H1 (cell line): ENCODE measurements at regions not wholly inside any gene's neighbourhood (a gene's known extent, or its start where the extent isn't known, plus 50 kb on each side); places are given as distances from the start of the nearest gene placed in this dataset.

Experiments used
- CTCF ChIA-PET: fragments of 300-600 bp; sonication (Branson Sonifier 250); formaldehyde crosslinking; loops from one replicate; lab custom pipeline; 2021; ENCODE audit not compliant: partially characterized antibody; lab: Charles Lee
- POLR2A ChIA-PET: fragments of 300-600 bp; sonication (Branson Sonifier 250); formaldehyde crosslinking; loops from one replicate; lab custom pipeline; 2021; ENCODE audit warnings: inconsistent platforms; ENCODE audit not compliant: partially characterized antibody; lab: Charles Lee
- DNase-seq, 2 experiments: peaks; one replicate each; pipeline versions ENCODE4 v3.0.0 to v3.0.0-alpha.2; 2010 to 2022; ENCODE audit warnings: low spot score in 2 of 2, low read depth in 1 of 2, mixed read lengths in 1 of 2
- FAIRE-seq: peaks from 2 replicates; lab custom pipeline; 2011; peaks lifted over from hg19 to GRCh38; lab: Jason Lieb, UNC
- H2AFZ ChIP-seq: 2 replicates; pipeline ENCODE4 v1.8.1; 2012; ENCODE audit warnings: low read length, inconsistent platforms
- H2AK5ac ChIP-seq: 2 replicates; pipeline ENCODE4 v1.6.1; 2013; ENCODE audit warnings: low read depth, low read length
- H2BK120ac ChIP-seq: replicated peaks from 2 replicates; pipeline ENCODE3; 2013; ENCODE audit warnings: low read depth, low read length, inconsistent platforms
- H2BK12ac ChIP-seq: 2 replicates; pipeline ENCODE4 v1.6.1; 2013; ENCODE audit warnings: low read depth, low read length
- H2BK15ac ChIP-seq: 2 replicates; pipeline ENCODE4 v1.6.1; 2013; ENCODE audit warnings: low read length
- H2BK20ac ChIP-seq: 2 replicates; pipeline ENCODE4 v1.6.1; 2013; ENCODE audit warnings: low read length
- H2BK5ac ChIP-seq: 2 replicates; pipeline ENCODE4 v1.6.1; 2013; ENCODE audit warnings: low read depth, low read length
- H3K14ac ChIP-seq: 2 replicates; pipeline ENCODE4 v1.6.1; 2013; ENCODE audit warnings: inconsistent platforms; ENCODE audit not compliant: insufficient read length
- H3K18ac ChIP-seq: 2 replicates; pipeline ENCODE4 v1.6.1; 2013; ENCODE audit warnings: low read length; ENCODE audit errors: extremely low read depth
- H3K23ac ChIP-seq: 2 replicates; pipeline ENCODE4 v1.6.1; 2013; ENCODE audit warnings: inconsistent platforms; ENCODE audit not compliant: insufficient read length
- H3K23me2 ChIP-seq: 2 replicates; pipeline ENCODE4 v1.6.1; 2013; ENCODE audit warnings: low read depth, low read length
- H3K27ac ChIP-seq: 2 replicates; pipeline ENCODE4 v1.6.1; 2011; ENCODE audit warnings: low read depth, low read length, inconsistent platforms
- H3K27me3 ChIP-seq, 4 experiments: replicated peaks in 1 of 4; 1 replicate in 1 of 4; 2 replicates in 3 of 4; pipeline versions ENCODE4 v1.6.1 to v1.8.1; 2011 to 2013; ENCODE audit warnings: low read length in 3 of 4, mild to moderate bottlenecking in 3 of 4, inconsistent platforms in 2 of 4, mixed read lengths in 2 of 4, moderate library complexity in 1 of 4; ENCODE audit not compliant: control insufficient read depth in 3 of 4, insufficient read depth in 3 of 4; ENCODE audit errors: extremely low read depth in 1 of 4
- H3K36me3 ChIP-seq, 4 experiments: 2 replicates each; pipeline versions ENCODE4 v1.6.1 to v1.8.1; 2011 to 2013; ENCODE audit warnings: mild to moderate bottlenecking in 4 of 4, low read length in 3 of 4, moderate library complexity in 2 of 4, control low read depth in 1 of 4, inconsistent platforms in 1 of 4; ENCODE audit not compliant: insufficient read depth in 4 of 4, control insufficient read depth in 2 of 4
- H3K4ac ChIP-seq: replicated peaks from 2 replicates; pipeline ENCODE3; 2013; ENCODE audit warnings: low read length, low read depth, mixed read lengths, inconsistent platforms; ENCODE audit not compliant: insufficient read length
- H3K4me1 ChIP-seq, 4 experiments: replicated peaks in 1 of 4; 1 replicate in 1 of 4; 2 replicates in 3 of 4; pipeline versions ENCODE4 v1.6.1 to v1.8.1; 2011 to 2013; ENCODE audit warnings: low read length in 3 of 4, inconsistent platforms in 2 of 4, mixed read lengths in 1 of 4; ENCODE audit not compliant: insufficient read depth in 4 of 4, control insufficient read depth in 3 of 4
- H3K4me2 ChIP-seq, 2 experiments: 2 replicates each; pipeline versions ENCODE4 v1.6.1 to v1.8.1; 2011 to 2013; ENCODE audit warnings: low read depth in 2 of 2, low read length in 2 of 2, control low read depth in 1 of 2, inconsistent platforms in 1 of 2, mild to moderate bottlenecking in 1 of 2; ENCODE audit not compliant: insufficient read depth in 1 of 2
- H3K4me3 ChIP-seq, 4 experiments: fragments of 200-600, 300-600 bp in 1 of 4; sonication (generic), shearing (Covaris generic), sonication (Bioruptor Twin) in 1 of 4; 2 replicates each; pipeline versions ENCODE4 v1.5.1 to v1.8.1; 2011 to 2016; ENCODE audit warnings: low read length in 4 of 4, low read depth in 3 of 4, control low read depth in 2 of 4, inconsistent platforms in 2 of 4, mild to moderate bottlenecking in 2 of 4, mixed read lengths in 1 of 4, moderate library complexity in 1 of 4; ENCODE audit not compliant: insufficient read depth in 2 of 4; ENCODE audit errors: extremely low read depth in 1 of 4
- H3K56ac ChIP-seq: replicated peaks from 2 replicates; pipeline ENCODE3; 2013; ENCODE audit warnings: low read depth, mild to moderate bottlenecking, mixed read lengths, low read length, inconsistent platforms; ENCODE audit not compliant: insufficient read length
- H3K79me1 ChIP-seq: 2 replicates; pipeline ENCODE4 v1.6.1; 2013; ENCODE audit warnings: low read depth, low read length, control low read depth
- H3K79me2 ChIP-seq, 2 experiments: 2 replicates each; pipeline versions ENCODE4 v1.6.1 to v1.8.1; 2012 to 2013; ENCODE audit warnings: low read length in 2 of 2, mild to moderate bottlenecking in 2 of 2, inconsistent platforms in 1 of 2; ENCODE audit not compliant: insufficient read depth in 2 of 2, control insufficient read depth in 1 of 2
- H3K9ac ChIP-seq, 4 experiments: replicated peaks in 1 of 4; 1 replicate in 1 of 4; 2 replicates in 3 of 4; pipeline versions ENCODE4 v1.6.1 to v1.8.1; 2011 to 2013; ENCODE audit warnings: low read depth in 3 of 4, low read length in 3 of 4, control low read depth in 2 of 4, mild to moderate bottlenecking in 2 of 4, moderate library complexity in 2 of 4, inconsistent platforms in 1 of 4; ENCODE audit errors: extremely low read depth in 1 of 4
- H3K9me3 ChIP-seq, 2 experiments: 2 replicates each; pipeline versions ENCODE4 v1.6.1 to v1.8.1; 2012 to 2013; ENCODE audit warnings: mild to moderate bottlenecking in 2 of 2, moderate library complexity in 2 of 2, control low read depth in 1 of 2, inconsistent platforms in 1 of 2, low read depth in 1 of 2, low read length in 1 of 2, mixed read lengths in 1 of 2; ENCODE audit not compliant: insufficient read depth in 2 of 2
- H4K20me1 ChIP-seq, 2 experiments: replicated peaks in 1 of 2; 2 replicates each; pipeline versions ENCODE3 to v1.8.1; 2011 to 2013; ENCODE audit warnings: inconsistent platforms in 2 of 2, low read length in 2 of 2, mild to moderate bottlenecking in 1 of 2; ENCODE audit not compliant: insufficient read depth in 2 of 2, control insufficient read depth in 1 of 2
- H4K5ac ChIP-seq: 2 replicates; pipeline ENCODE4 v1.6.1; 2013; ENCODE audit warnings: low read length, low read depth, mixed read lengths, inconsistent platforms; ENCODE audit not compliant: insufficient read length
- H4K8ac ChIP-seq: 2 replicates; pipeline ENCODE4 v1.8.0; 2013; ENCODE audit warnings: mild to moderate bottlenecking, moderate library complexity, low read length, inconsistent platforms; ENCODE audit not compliant: insufficient read depth; ENCODE audit errors: extremely low read depth
- H4K91ac ChIP-seq: replicated peaks from 2 replicates; pipeline ENCODE3; 2013; ENCODE audit warnings: low read length, mixed read lengths, inconsistent platforms; ENCODE audit not compliant: insufficient read length
- GTF2F1 ChIP-seq: IDR thresholded peaks from 2 replicates; pipeline ENCODE4 v1.6.1; 2012; ENCODE audit warnings: low read depth, low read length, improper control_type of control experiment, borderline replicate concordance
- SIRT6 ChIP-seq: IDR thresholded peaks from one replicate; pipeline ENCODE4 v1.7.1; 2012; ENCODE audit warnings: low read length, inconsistent platforms
- SP1 ChIP-seq: IDR thresholded peaks from 2 replicates; pipeline ENCODE4 v1.6.1; 2011; ENCODE audit warnings: low read depth, low read length
- SRF ChIP-seq: IDR thresholded peaks from 2 replicates; pipeline ENCODE4 v1.6.1; 2011; ENCODE audit warnings: mild to moderate bottlenecking, low read depth, low read length, moderate library complexity
- TAF7 ChIP-seq: optimal IDR thresholded peaks from 2 replicates; pipeline ENCODE3; 2011; ENCODE audit warnings: low read depth, mild to moderate bottlenecking, inconsistent platforms, low read length, moderate library complexity, borderline replicate concordance
- TCF12 ChIP-seq: IDR thresholded peaks from 2 replicates; pipeline ENCODE4 v1.6.1; 2011; ENCODE audit warnings: low read depth, mild to moderate bottlenecking, low read length
- YY1 ChIP-seq: IDR thresholded peaks from 2 replicates; pipeline ENCODE4 v1.6.1; 2011; ENCODE audit warnings: low read depth, mild to moderate bottlenecking, low read length
- WGBS, 2 experiments: shearing (Covaris generic) in 1 of 2; methylation state at CpG; one replicate each; pipeline versions ENCODE4 v1.1.6 to v1.1.7; 2013 to 2015; ENCODE audit warnings: low lambda C conversion rate in 2 of 2, mixed read lengths in 2 of 2, inconsistent platforms in 1 of 2, low coverage in 1 of 2, missing lambda C conversion rate in 1 of 2; ENCODE audit not compliant: insufficient replicate concordance in 2 of 2, insufficient coverage in 1 of 2, insufficient read length in 1 of 2; ENCODE audit errors: extremely low coverage in 1 of 2, missing lambda C conversion rate in 1 of 2; 5-methylcytosine and 5-hydroxymethylcytosine counted together

- no peak overlapping the region for H2BK20ac ChIP-seq
- no peak overlapping the region for H3K14ac ChIP-seq
- no peaks in the 10 kb centered on the region for H4K20me1 ChIP-seq
- H4K8ac ChIP-seq, result no peak overlapping the region
- no peaks in the 10 kb centered on the region for H3K27me3 ChIP-seq
- H3K4me2 ChIP-seq, result no peak overlapping the region
- FAIRE-seq (no peak), DNase-seq (no peak)
- 92% methylated on average over 4 of the region's 4 CpGs; no CpG with 5 or more reads in 1 of the 2 experiments for WGBS, 2 experiments
- no peak overlapping the region for H3K9ac ChIP-seq
- H2BK120ac ChIP-seq, result no peak overlapping the region
- H3K56ac ChIP-seq, result no peak overlapping the region
- no peak overlapping the region for H2AFZ ChIP-seq
- peaks cover 0 to 4% (median 0%) of the 10 kb centered on the region in 4 experiments; a peak in 3 of 7 replicates for H3K4me1 ChIP-seq
- H4K5ac ChIP-seq, result no peak overlapping the region
- no peaks in the 10 kb centered on the region for H3K23me2 ChIP-seq
- no peak overlapping the region for H2BK12ac ChIP-seq
- ChIA-PET POLR2A (interaction anchor here (1.1 kb wide), 1 partner anchor 39 kb away, joined by 3 read pairs; no protein-coding TSS in a partner anchor), CTCF (interaction anchor here (1.1 kb wide), 1 partner anchor 118 kb away, joined by 4 read pairs; no protein-coding TSS in a partner anchor)
- no peak overlapping the region for H2BK15ac ChIP-seq
- H2AK5ac ChIP-seq, result no peak overlapping the region
- no peaks in the 10 kb centered on the region for H3K9me3 ChIP-seq
- H3K4ac ChIP-seq, result no peak overlapping the region
- TF ChIP-seq SRF (no peak), TCF12 (no peak), TAF7 (no peak), SIRT6 (no peak), SP1 (no peak), YY1 (no peak), GTF2F1 (no peak)
- H3K79me2 ChIP-seq, result no peaks in the 10 kb centered on the region
- no peaks in the 10 kb centered on the region for H3K36me3 ChIP-seq
- no peak overlapping the region for H3K23ac ChIP-seq
- no peak overlapping the region for H3K27ac ChIP-seq
- H4K91ac ChIP-seq, result no peak overlapping the region
- no peaks in the 10 kb centered on the region for H3K79me1 ChIP-seq
- no peak overlapping the region for H3K4me3 ChIP-seq
- H3K18ac ChIP-seq, result no peak overlapping the region
- no peak overlapping the region for H2BK5ac ChIP-seq
These were observed 68.1 kb upstream of the IFFO2 start for GRCh38 chr1:19024532-19024931.
